NCI-H69 (cell line): ENCODE measurements at regions not wholly inside any gene's neighbourhood (a gene's known extent, or its start where the extent isn't known, plus 50 kb on each side); places are given as distances from the start of the nearest gene placed in this dataset.
"Not testable (repeated sequence)": the region's sequence is repeated elsewhere in the genome, so short reads cannot be mapped to it uniquely, and the experiment has no call there.

Experiments
- DNase-seq: peaks from one replicate; lab custom pipeline; 2025; lab: John Stamatoyannopoulos, UW

- DNase-seq = peak; percentile 58
These were observed 1019.5 kb downstream of the NR2F1-AS1 start for GRCh38 chr5:92561411-92561959.

DNA sequence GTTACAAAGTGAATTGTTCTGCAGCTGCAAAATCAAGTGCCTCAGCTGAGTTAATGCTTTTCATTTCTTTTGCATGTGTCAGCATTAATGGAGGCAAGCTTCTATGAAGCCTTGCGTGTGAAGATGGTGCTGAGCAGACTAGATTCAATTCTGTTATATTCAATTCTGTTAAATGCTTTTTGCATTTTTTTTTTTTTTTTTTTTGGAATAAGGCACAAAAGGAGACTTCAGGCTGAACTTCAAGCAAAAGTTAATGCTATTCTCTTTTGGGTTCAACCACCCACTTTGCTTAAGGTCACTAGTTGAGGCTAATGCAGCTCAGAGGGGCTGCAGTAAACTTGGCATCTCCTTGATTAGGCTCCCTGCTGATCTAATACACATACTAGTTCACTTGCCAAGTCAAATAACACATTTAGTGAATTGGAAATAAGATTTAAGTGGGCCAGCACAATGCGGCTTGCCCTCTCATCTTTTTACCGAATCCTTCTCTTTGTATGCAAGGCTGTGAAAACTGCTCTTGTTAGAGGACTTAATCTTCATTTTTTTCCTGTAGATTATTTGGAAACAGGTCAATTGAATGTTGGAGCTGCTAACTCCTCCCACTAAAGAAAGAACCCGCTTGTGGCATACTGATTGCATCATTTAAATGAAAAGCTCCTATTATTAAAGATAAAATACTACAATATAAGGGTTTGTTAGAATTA, 1020.2 kb downstream of the NR2F1-AS1 start:
- DNase-seq = peak; percentile 87

- peak; percentile 59 for DNase-seq
These were observed 1021.2 kb downstream of the NR2F1-AS1 start for GRCh38 chr5:92559781-92560180.

DNA sequence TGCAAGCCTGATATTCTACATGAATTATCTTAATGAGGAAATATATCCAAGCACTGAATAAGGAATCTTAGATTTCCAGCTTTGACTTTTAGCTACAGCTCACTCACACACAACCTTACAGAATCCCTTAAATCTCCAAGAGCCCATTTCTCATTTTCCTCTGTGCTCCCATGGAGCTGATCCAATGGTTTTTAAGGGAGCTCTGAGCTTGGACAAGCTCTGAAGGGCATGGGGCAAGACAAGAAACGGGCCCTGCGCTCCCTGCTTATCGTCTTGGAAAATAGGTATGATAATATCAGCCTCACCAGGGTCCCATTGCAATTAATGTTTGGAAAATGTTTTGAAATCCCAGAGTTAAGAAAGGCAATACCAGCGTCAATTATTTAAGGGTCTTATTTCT, 1021.7 kb downstream of the NR2F1-AS1 start:
- DNase-seq = no peak

GRCh38 chr5:92556747-92557146, 1024.3 kb downstream of the NR2F1-AS1 start:
- DNase-seq = no peak

DNA sequence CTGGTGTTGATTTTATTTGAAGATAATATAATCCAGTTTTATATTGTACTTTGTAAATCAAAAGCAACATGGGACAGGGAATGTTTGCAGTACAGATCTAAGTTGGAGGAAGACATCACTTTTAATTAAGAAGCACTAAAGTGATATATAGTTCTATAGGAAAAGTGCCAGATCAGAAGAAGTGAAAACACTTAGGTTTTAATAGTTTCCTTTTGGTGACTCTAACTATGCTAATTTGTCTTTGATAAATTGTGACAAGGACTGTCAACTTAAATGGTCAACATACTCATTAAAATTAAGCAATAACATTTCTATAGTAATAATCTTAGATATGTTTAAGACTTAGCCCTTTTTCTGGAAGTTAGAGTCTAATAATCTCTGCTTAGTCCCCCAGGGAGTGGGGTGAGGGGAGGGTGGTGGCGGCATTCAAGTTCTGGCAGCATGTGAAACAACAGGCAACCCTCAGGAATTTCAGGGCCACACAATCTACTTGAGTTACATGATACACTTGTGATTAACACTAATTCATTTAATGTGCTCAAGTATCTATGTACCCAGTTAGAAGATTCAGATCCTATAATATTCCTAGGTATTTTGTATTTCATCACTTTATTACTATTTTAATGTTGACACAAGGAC, 1026.5 kb downstream of the NR2F1-AS1 start:
- DNase-seq = peak; percentile 17

DNA sequence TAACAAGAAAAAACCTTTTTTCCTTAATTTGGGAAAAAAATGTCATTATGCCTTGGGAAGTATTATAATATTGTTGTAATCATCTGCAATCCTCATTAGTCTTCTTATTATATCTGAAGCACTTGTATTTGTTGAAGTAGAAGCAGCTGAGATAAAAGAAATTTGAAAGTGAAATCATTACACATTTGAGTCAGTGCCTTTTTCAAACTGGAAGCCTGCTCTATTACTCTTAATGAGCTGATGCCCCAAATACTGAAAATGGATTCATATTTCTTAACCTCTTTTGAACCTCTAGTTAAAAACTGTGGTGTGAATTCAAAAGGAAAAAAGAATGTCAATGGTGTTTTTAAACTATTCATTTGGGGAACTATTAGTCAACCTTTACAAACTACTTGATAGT, 1027.7 kb downstream of the NR2F1-AS1 start:
- no peak for DNase-seq

DNA sequence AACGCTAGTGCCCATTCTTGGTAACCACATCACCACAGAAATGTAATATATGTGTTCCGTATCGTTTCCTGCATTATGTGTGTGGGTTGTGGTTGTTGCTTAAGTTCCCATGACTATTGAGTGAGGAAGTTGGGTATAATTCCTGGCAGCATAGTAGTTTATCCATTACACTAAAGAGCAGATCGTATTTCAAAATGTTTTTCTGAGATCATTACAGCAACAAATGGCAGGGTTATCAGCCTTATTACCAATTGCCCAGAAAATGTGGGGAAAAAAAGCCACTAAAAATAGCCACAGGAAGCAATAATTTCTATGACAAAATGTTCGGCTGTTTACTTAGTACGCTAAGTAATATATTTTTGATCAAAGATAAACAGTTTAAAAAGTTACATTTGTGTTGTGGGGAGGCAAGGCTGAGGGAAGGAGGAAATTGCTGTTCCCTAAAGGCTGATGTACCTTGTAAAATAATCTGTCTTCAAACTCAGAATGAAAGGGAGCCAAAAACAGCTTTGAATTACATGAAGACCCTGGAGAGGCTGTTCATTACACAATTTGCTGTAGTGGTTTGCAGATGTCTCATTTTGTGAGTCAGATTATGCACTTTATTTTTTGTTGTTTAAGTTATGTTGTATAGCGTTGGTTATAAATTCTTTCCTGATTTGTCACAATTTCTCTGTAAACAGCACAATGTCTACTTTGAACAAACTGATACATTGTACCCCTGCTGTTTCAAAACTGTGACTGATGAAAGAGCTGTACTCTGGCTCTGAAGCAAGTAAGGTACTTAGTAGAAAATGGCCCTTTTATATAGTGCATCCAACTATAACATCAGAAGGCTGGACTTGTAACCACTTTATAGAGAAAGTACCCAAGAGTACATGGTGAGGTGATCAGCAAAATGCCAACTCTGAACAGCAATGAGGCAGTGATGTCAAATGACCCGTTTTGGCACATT, 1028.5 kb downstream of the NR2F1-AS1 start:
- DNase-seq = peak; percentile 86

DNA sequence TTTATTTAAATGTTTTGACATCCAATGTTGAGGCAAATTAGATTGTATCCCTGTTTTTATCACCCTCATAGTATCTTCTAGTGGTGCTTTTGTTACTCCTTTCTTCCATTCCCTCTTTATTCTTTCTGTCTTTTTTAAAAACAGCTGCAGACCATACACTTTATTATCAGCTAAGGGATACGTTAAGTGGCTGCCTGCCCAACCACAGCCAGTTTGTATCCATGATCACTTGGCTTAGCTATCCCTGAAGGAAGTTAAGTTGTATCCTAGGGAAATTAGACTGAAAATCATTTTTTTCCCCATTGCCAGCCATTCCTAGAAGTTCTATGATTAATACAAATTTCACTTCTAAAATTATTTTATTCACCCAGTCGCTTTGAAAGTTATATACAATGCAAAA, 1032.7 kb downstream of the NR2F1-AS1 start:
- no peak for DNase-seq

- DNase-seq = no peak
These were observed 1036.4 kb downstream of the NR2F1-AS1 start for GRCh38 chr5:92544596-92544995.

DNA sequence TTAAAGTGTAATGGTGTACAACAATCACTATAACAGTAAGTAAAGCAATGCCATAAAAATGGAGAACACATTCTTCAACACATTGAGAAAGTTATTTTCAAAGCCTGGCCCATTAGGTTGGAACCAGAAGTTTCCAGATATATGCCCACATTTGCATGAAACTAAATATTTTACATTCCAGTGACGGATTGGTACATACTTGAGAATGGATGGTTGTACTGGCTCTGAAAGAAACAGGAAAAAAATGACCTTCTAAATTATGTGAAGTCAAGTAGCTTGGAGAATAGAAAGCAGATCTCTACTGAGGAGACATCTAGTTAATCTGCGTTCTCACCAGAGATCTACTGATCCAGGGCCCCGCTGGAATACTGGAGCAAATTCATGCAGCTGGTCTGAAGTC, 1037.0 kb downstream of the NR2F1-AS1 start:
- no peak for DNase-seq

GRCh38 chr5:92543201-92543600, 1037.8 kb downstream of the NR2F1-AS1 start:
- peak; percentile 22 for DNase-seq

DNA sequence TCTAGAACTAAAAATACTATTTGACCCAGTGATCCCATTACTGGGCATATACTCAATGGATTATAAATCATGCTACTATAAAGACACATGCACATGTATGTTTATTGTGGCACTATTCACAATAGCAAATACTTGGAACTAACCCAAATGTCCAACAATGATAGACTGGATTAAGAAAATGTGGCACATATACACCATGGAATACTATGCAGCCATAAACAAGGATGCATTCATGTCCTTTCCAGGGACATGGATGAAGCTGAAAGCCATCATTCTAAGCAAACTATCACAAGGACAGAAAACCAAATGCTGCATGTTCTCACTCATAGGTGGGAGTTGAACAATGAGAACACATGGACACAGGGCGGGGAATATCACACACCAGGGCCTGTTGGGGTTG, 1039.0 kb downstream of the NR2F1-AS1 start:
- not testable (repeated sequence) for DNase-seq

DNA sequence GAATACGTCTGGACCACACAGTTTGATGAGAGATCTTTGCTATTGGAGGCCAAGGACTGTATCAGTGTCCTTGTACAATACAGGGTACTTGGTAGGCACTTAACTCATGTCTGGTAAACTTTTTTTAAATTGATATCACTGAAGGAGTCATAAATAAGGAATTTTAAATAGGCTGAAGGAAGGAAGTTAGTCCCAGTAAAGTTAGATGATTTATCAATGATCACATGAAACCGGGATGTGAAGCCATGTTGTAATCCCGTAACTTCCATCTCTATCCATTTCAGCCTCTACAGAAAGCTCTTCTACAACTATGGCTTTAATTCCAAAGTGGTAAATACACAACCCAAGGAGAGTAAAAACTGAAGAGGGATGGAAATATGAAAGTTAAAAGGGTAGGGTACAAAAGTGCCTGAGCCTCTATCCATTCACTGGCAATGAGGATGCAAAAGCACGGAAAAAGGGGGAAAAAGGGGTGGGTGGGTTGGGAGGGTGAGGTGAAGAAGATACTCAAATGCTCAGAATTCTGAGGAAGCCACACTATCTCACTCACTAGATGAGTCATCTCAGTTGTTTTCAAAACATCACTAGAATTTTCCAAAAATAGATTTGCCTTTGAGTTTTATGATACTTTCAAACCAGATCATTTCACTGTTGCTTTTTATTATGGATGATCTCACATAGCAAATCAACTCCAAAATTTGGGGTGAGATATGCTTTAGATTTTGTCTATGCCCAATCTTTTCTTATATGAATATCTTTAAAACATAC, 1053.5 kb downstream of the NR2F1-AS1 start:
- DNase-seq = no peak

- DNase-seq = no peak
These were observed 1055.9 kb downstream of the NR2F1-AS1 start for GRCh38 chr5:92525131-92525530.

- peak; percentile 99 for DNase-seq
These were observed 1061.0 kb downstream of the NR2F1-AS1 start for GRCh38 chr5:92519811-92520632.

- DNase-seq = peak; percentile 73
These were observed 1062.6 kb downstream of the NR2F1-AS1 start for GRCh38 chr5:92518318-92518904.

- DNase-seq = no peak
These were observed 1066.1 kb downstream of the NR2F1-AS1 start for GRCh38 chr5:92514896-92515295.

GRCh38 chr5:92513067-92513466, 1068.0 kb downstream of the NR2F1-AS1 start:
- no peak for DNase-seq

GRCh38 chr5:92508271-92508670, 1072.7 kb downstream of the NR2F1-AS1 start:
- no peak for DNase-seq
